NCI-H128 (cell line): ENCODE measurements at regions not wholly inside any gene's neighbourhood (a gene's known extent, or its start where the extent isn't known, plus 50 kb on each side); places are given as distances from the start of the nearest gene placed in this dataset.
"Not testable (repeated sequence)": the region's sequence is repeated elsewhere in the genome, so short reads cannot be mapped to it uniquely, and the experiment has no call there.

ENCODE experiments used
- DNase-seq: peaks from one replicate; lab custom pipeline; 2025; ENCODE audit not compliant: unreplicated experiment; lab: John Stamatoyannopoulos, UW

DNA sequence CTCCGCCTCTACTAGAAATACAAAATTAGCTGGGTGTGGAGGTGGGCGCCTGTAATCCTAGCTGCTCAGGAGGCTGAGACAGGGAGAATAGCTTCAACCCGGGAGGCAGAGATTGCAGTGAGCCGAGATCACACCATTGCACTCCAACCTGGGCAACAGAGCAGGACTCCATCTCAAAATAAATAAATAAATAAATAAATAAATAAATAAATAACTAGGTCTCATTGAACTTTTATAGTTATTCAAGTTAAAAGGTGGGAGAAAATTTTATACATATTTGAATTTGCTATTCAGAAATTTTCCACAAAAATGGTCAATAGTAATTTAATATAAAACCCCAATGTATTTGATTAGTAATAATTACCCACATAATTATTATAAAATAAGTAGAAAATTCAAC, 593.9 kb upstream of the CDH10 start:
- not testable (repeated sequence) for DNase-seq

DNA sequence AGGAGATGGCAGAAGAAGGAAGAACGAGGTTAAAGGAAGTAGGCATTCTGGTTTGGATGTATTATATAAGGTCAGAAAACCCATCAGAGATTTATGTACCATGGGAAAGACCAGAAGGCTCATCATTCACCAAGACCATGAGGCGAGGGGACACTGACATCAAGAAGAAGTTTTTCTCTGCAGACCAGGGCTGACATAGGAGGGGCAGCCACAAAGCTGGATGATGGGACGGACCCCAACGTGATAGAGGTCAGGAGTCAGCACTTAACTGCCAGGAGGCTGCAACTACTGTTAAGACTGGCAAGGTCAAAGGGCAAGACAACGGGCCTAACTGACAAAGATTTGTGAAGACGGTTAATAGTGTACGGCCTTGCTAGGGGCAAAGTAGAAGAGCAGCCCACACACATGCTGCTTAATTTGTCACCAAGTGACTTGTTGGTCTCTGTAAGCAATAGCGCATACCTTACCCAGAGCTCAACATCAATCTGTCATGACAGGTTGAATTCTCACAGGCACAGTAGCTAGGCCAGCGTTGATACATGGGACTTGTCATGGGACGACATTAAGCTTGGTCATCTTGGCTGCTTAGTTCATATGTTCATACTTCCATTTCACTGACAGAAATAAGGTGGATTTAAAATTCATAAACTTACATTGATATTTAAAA, 579.7 kb upstream of the CDH10 start:
- no peak for DNase-seq

DNA sequence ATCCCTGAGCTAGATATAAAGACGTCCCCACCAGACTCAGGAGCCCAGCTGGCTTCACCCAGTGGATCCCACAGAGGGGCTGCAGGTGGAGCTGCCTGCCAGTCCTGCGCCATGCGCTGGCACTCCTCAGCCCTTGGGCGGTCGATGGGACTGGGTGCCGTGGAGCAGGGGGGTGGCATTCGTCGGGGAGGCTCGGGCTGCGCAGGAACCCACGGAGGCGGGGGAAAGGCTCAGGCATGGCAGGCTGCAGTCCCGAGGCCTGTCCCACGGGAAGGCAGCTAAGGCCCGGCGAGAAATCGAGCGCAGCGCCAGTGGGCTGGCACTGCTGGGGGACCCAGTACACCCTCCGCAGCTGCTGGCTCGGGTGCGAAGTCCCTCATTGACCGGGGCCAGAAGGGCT, 555.1 kb upstream of the CDH10 start:
- not testable (repeated sequence) for DNase-seq

DNA sequence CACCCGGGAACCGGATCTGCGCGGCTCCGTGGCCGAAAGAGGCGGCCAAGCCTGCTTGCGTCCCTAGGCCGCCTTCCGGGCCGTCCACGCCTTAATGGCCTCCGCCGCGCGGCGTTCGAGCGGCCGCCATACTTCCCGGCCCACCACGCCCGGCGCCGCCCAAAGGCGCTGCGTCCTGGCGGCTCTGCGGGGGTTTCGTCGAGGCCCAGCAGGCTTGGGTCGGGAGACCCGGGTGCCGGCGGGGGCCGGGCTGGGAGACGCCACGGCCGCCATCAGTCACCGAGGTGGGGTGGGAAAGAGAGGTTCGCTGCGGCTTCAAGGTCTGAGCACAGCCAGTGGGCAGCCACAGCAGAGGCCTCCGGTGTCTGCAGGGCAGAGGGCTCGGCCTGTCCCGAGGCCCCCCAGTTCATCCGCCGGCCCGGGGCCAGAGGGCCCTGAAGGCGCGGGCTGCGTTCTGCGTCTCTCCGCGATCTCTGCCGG, 545.8 kb upstream of the CDH10 start:
- no peak for DNase-seq

DNA sequence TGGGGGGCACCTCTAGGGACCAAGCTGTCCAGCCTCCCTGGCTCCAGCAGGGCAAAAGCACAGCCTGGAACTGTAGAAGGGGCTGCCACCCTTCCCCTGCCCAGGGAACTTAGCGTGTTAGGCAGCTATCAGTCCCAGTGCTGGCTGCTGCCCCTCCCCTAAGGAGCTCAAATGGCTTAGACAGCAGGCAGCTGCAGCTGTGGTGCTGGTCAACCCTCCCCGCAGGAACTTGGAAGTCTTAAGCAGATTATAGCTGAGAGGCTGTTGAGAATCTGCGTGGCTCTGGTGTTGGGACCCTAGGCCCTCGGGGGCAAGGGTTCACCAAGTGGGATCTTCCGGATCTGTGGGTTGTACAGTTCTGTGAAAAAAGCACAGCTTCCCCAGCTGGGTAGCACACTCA, 536.5 kb upstream of the CDH10 start:
- DNase-seq: no peak

DNA sequence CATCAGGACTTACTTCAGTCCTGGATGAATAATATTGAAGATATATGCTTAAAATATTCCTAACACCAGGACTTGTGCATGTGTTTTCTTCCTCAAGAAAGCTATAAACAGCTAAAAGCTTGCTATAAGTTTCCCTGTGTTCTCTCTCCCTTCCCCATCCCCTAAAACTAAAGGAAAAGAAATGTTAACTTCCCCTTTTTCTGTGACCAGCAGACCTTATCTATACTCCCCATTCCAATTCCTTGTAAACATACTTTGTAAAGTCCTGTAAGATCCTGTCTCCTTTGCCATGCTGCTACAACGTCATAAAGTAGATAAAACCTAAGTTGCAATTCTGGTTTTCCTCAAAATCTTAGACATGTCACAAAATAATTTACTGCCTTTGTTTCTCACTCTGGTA, 517.8 kb upstream of the CDH10 start:
- DNase-seq: not testable (repeated sequence)

DNA sequence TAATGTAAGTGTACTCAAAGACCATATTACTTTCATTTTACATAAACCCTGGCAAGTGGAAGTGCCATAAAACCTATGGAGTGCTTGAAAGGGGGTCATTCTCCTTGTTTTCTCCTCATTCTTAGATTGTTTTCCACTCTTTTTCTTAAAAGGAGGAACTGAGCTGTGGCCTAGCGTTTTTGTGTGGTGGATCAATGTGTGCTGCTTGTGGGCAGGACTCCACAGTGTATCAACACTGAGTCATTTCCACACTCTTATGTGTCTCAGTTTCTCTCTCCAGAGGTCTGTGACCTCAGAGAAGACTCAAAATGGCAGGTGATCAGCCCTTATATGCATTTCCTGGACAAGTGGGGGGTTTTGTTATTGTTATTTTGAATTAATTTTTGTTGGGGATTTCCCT, 516.1 kb upstream of the CDH10 start:
- no peak for DNase-seq

DNA sequence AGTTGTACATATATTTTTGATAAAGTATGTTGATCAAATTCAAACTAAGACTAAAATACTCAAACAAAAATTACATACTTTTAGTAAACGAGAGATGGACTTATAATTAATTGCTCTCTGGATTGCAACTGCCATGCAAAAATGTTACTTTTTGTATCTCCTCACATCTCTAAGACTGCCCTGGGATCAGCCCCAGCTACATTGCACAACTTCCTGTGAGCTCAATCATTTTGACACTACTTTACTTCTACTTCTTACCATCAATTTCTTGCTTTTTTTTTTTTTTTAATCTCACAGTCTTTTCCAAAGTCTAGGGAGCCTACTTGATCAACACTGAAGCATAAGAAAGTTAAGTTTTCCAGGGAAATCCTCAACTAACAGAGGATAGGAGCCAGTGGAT, 506.0 kb upstream of the CDH10 start:
- DNase-seq: no peak

DNA sequence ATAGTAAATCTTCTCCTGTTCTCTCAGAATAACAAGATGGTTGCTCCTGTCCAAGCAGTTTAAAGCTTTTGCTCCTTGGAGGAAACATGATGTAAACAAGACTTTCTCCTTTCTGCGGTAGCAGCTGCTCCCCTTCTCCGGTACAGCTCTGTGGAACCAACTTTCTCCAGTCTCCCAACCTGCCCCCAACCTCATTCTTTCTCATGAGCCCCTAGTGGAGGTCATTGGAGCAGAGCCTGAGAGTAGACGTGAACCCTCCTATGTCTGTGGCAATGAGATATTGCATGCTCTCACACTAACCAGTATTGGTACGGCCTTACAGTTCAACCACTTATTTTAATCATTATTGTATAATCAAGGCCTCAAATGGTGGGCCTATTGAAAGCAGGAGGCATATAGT, 483.8 kb upstream of the CDH10 start:
- DNase-seq: no peak

DNA sequence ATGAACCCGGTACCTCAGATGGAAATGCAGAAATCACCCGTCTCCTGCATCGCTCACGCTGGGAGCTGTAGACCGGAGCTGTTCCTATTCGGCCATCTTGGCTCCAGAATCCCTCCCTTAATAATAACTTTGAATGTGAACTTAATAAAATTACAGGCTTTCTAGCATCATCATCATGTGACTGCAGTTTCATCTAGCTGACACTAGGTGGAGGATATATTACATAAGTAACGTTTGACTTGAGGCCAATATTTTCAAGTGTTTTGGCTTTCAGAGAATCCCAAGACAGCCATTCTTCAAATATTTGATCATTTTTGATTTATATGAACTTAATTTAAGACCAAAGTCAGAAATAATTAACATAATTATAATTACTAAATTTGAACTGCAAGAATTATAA, 474.9 kb upstream of the CDH10 start:
- no peak for DNase-seq

DNA sequence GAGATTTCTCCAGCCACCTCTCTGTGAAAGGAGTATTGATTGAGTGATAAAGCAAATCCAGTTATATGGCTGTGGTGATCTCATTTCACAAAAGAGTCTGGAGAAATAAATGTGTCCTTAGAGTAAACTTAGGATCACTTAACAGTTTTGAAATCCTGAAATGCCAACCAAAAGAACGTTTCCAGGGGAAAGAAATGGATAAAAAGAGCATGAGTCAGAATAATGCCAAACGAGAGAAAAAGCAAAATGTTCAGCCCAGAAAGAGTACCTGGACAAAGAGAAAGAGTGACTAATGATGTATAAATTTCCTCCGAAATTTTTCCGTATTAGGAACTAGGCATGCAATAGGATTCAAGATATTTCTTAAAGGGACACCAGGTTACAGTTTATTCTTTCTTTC, 463.1 kb upstream of the CDH10 start:
- no peak for DNase-seq

DNA sequence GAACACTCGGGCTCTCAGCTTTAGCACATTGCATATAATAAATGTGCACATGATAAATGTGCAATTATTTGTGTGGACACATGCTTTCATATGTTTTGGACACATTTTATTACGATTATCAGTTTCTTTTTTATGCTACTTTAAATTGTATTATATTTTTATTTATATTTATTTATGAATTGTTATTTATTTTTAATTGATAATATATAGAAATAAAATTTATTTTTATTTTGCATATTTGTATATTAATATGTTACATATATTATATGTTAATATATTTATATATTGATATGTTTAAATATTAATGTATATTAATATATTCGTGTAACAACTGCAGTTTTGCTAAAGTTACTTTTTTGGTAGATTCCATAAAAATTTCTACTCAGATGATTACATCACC, 454.8 kb upstream of the CDH10 start:
- no peak for DNase-seq

DNA sequence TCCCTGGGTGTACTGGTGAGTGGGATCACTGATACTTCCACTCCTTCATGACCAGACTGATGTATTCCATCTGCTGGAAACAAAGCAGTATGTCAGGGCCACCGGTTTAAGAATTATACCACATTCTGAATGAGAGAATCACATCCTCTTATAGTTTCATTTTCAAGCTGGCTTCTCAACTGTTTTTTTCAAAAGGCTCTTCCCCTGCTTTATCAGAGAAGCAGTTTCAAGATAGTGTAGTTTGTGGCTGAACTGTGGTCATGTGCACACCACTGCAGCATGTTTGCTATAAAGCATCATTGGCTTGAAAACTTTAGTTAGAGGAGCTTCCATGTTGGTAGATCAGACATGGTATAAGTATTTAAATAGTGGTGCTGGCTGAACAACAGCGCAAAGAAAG, 450.5 kb upstream of the CDH10 start:
- no peak for DNase-seq

DNA sequence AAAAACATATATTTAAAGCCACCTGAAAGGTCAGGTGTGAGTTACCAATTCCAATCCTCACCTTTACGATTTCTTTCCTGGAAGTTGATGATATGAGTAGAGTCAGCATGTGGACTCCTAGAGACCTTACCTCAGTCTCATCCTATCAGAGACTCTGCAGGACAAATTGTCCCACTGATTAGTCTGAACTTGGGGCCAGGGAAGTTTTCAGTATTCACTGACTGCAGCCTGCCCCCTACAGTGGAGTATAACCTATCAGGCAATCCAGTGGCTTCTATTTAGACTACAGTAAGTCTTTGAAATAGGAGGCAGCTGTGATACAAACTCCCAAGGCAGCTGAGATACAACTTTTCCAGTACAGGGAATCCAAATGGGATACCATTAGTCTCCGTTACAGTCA, 449.4 kb upstream of the CDH10 start:
- DNase-seq: no peak

DNA sequence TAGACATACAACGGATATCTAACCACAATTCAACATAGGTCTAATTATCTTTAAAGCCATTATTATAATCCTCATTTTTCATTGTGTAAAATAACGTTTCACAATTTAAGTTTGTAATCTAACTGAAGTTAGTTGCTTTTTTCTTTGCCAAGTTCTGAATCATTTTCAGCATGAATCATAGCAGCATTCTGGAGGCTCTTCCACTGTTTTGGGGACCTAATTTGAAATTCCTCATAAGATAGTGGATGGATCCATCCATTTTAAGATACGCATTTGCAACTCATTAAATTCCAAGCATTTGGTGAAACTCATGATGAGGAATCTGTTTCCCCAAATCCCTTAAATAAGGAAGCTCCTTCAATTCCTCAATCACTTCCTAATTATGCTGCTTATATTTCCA, 447.1 kb upstream of the CDH10 start:
- no peak for DNase-seq

DNA sequence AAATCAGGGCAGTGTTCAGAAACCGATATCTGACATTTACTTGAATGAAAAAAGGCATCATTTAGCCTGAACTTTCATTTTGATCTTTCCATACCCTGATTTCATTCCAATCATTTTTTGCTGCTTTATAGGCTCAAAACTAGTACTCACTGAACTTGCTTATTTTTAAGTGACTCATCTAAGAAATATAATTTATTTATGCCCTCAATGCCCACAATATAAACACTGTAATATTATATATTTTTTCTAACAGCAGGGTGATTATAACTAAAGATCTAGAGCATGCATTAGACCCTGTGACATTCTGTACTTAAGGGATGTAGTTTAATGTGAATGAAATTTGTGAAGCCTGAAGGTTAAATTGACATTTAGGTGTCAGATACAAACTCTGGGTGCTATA, 446.1 kb upstream of the CDH10 start:
- no peak for DNase-seq

DNA sequence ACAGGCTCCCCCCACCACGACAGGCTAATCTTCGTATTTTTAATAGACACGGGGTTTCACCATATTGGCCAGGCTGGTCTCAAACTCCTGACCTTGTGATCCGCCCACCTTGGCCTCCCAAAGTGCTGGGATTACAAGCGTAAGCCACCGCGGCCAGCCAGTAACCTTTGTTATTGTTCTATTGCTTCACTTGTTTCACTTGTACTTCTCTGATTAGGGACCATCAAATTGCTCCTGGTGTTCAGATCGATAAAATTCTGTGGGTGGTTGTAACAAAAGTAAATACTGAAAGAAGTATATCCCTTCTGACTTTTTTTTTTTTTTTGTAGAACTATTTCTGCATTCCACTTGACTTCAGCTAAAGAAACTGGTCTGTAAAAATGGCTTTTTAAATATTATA, 445.5 kb upstream of the CDH10 start:
- DNase-seq: no peak

DNA sequence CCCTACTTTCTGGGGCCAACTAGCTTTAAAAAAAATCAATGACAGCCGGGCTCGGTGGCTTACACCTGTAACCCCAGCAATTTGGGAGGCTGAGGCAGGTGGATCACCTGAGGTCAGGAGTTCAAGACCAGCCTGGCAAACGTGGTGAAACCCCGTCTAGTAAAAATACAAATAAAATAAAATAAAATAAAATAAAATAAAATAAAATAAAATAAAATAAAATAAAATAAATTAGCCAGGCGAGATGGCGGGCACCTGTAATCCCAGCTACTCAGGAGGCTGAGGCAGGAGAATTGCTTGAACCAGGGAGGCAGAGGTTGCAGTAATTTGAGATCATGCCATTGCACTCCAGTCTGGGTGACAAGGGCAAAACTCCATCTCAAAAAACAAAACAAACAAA, 443.9 kb upstream of the CDH10 start:
- DNase-seq: not testable (repeated sequence)

DNA sequence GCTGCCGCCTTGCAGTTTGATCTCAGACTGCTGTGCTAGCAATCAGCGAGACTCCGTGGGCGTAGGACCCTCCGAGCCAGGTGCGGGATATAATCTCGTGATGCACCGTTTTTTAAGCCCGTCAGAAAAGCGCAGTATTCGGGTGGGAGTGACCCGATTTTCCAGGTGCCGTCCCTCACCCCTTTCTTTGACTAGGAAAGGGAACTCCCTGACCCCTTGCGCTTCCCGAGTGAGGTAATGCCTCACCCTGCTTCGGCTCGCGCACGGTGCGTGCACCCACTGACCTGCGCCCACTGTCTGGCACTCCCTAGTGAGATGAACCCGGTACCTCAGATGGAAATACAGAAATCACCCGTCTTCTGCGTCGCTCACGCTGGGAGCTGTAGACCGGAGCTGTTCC, 438.5 kb upstream of the CDH10 start:
- DNase-seq: not testable (repeated sequence)

DNA sequence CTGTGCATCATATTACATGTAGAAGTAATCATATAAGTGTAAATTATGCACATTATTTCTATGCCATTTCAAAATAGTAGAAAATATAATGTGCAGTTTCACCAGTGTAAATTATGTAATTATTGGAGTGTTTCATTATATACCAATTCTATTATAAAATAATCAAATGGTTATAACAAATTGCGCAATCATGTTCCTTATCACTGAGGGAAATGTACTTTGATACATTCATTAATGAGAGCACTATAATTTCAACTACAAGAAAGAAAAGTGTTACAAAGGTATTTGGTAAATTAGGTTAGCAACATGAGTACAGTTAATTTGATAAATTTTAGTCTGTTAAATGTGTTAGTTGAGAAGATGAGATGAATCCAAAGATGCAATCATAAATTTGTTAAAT, 421.5 kb upstream of the CDH10 start:
- DNase-seq: no peak

DNA sequence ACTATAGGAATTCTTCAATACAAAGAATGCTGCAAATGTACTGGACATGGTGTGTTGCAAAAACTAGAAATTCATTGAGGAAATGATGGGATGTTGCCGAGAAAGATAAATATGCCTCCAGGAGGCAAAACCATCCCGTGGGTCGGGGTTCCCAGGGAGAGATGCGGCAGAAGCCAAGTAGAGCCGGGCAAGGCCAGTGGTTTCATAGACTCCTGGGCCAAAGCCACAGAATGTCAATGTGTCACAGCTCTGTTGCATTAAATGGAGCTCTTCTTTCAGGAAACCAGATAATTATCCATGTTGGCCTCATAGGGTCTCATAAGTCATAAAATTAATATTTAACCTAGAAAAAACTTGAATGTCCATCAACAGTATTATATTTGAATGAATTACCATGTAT, 419.5 kb upstream of the CDH10 start:
- DNase-seq: no peak

DNA sequence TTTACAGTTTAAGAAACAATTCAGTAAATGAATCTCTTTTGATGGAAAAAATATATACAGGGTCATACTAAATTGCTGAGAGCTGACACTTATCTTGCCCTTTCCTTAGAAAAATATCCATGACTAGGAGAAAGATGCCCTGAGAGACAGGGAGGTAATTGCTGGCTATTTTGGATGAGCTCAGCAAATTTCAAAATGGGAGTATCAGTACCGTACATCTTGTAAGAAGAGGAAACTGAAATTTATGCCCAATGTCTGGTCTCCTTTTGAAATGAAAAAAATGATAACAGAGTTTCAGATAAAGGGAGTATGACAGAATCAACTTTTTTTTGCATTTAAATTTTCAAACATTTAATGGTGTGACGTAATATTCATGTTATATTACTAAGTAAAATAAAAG, 415.8 kb upstream of the CDH10 start:
- DNase-seq: no peak

DNA sequence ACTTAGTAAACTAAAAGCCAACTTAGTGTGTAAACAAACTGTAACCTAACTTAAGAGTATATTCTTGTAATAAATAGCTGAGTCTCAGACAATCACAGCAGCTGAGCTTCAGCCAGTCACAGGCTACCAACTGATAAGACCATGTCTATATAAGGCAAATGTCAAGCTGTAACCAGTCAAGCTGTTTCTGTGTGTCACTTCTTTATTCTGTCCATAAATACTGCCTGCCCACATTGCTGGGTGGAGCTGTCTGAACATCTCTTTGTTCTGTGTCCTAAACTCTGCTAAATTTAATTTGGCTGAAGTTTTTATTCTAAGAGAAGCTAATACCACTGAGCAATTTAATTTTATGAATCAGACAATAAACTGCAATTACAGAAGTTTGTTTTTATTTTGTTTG, 412.1 kb upstream of the CDH10 start:
- no peak for DNase-seq

DNA sequence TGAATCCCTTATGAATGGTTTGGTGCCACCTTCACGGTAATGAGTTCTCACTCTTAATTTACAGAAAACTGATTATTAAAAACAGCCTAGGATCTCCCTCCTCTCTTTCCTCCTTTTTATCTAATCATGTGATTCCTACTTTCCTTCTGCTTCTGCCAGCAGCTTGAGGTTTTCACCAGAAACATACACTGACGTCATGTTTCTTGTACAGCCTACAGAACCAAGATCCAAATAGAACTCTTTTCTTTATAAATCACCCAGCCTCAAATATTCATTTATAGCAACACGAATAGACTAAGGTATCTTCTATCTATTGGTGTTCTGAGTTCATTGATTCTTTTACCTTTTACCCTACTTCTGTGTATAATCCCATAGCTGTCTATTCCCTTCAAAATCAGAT, 388.9 kb upstream of the CDH10 start:
- no peak for DNase-seq
